ENCODE measurements at regions not wholly inside any gene's neighbourhood (a gene's known extent, or its start where the extent isn't known, plus 50 kb on each side); places are given as distances from the start of the nearest gene placed in this dataset.
"Not testable (repeated sequence)": the region's sequence is repeated elsewhere in the genome, so short reads cannot be mapped to it uniquely, and the experiment has no call there.

- no peak for DNase-seq (ENCODE audit: low read depth in 2 of 2)
Observed at GRCh38 chr16:48004141-48004695, 151.6 kb downstream of the ABCC12 start.

GRCh38 chr16:48003206-48003907, 152.4 kb downstream of the ABCC12 start:
- no peak for DNase-seq (ENCODE audit: low read depth in 2 of 2)

GRCh38 chr16:48001324-48001895, 154.4 kb downstream of the ABCC12 start:
- no peak for DNase-seq (ENCODE audit: low read depth in 2 of 2)

- no peak for DNase-seq (ENCODE audit: low read depth in 2 of 2)
Observed at GRCh38 chr16:48000622-48001021, 155.2 kb downstream of the ABCC12 start.

DNA sequence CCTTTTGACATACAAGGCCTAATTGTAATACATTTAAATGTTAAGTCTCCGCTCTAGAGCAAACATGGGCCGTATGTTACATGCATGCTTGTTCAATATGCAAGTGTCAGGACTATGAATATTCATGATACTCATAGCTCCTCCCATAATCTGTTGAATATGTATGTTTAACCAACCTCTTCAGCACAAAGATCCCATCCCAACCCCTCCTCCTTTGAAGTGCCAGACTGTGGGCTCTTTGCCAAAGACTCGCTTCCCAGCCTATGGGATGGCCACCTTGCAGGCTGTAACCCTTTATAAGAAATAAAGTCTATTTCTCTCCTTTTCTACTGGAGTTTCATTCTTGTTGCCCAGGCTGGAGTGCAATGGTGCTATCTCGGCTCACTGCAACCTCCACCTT, 156.2 kb downstream of the ABCC12 start:
- no peak for DNase-seq (ENCODE audit: low read depth in 2 of 2)

DNA sequence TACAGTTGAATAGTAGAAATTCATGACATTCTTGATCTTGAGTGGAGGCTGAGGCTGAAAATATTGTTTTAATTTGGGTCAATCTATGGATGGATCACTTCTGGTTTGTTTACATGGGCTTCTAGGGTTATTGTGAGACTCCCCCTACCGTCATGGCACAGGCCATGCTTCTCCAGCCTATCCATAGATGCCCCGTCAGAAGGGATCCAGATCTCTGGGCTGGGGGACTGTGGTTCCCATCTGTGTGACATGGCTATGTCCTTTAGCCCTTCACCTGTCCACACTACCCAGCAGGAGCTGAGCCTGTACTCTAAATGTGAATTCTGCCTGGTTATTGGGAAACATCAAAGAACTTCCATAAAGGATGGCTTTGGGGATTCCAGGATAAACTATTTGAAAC, 160.4 kb downstream of the ABCC12 start:
- DNase-seq (ENCODE audit: low read depth in 2 of 2) = no peak

- DNase-seq (ENCODE audit: low read depth in 2 of 2) = no peak
Observed at GRCh38 chr16:47991491-47991890, 164.3 kb downstream of the ABCC12 start.

- DNase-seq (ENCODE audit: low read depth in 2 of 2) = no peak
Observed at GRCh38 chr16:47990676-47991075, 165.1 kb downstream of the ABCC12 start.

DNA sequence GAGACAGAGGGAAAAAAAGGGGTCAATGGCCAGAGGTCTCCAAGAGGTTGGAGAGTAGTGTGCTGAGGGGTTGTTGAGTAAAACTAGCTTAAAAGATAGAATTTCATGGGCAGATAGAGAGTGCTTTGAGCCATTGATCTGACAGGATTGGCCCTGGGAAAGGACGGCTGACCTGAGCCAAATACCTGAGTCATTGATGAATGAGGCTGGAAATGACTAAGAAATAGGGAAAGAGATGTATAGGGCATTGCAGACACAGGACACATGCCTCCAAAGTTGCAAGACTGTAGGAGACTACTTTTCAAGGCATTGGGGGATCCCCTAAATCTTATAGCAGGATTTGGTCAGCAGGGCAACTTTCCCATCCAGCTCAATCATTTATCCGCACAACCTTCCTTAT, 168.7 kb downstream of the ABCC12 start:
- no peak for DNase-seq (ENCODE audit: low read depth in 2 of 2)

- DNase-seq (ENCODE audit: low read depth in 2 of 2) = no peak
Observed at GRCh38 chr16:47986031-47986430, 169.8 kb downstream of the ABCC12 start.

- DNase-seq (ENCODE audit: low read depth in 2 of 2) = no peak
Observed at GRCh38 chr16:47984669-47985068, 171.1 kb downstream of the ABCC12 start.

DNA sequence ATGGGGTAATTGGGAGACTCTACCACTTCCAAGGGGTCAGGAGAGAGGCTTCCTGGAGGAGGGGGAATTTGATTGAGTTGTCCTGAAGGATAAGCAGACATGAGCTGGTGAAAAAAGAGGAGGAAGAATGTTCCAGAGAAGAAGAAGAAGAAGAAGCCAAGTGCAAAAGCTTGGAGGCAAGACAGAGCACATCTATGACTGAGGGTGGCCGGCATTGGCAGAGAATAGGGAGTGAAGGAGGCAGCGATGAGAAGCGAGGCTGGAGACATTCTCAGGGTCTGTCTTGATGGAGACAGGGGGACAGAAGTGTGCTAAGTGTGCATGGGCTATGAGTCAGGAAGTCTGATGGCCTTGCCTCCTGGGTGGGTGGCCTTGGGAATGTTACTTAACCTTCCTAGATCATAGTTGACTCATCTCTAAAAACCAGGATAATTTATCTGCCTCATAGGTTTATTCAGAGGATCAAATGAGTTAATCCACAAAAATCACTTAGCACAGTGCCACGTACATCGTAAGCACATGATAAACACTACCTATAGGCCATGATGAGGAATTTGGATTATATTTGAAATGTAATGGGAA, 171.7 kb downstream of the ABCC12 start:
- DNase-seq (ENCODE audit: low read depth in 2 of 2) = no peak

DNA sequence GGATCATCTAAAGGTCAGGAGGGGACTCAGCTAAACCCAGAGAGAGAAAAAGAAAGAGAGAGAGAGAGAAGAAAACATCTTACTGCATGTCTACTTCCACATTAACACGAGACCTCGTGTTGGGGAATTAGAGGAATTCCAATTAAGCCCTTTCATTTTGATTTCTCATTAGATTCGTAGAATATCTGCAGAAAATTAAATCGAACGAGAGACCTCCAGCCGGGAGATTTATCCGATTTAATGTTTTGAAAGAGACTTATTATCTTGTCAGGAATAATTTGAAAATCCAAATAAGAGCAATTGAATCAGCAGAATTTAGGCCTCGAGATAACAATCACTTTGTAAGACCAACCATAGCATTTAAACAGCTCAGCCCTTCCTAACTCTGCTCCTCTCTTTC, 175.6 kb downstream of the ABCC12 start:
- no peak for DNase-seq (ENCODE audit: low read depth in 2 of 2)

DNA sequence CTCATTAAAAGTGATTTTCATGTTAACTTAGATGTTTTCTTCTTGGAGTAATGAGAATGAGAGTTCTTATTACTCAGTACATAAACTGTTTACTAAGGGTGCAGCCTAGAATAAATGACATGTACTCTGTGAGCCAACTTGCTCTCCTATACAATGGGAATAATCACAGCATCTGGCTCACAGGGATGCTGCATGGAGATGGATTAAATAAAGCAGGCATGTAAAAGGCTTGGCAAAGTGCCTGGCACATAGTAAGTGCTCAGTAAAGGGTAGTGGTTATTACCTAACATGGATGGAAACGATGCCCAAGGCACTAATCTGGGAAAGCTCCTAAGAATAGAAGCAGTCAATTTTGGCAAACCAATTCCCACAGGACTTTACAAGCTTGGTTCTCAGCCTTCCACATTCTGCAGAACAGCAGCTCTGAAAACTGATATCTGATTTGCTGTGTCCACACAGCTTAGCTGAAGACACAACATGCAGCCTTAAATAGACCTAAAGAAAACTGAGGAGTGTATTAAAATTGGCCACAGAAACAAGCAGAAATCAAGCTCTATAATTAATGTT, 176.1 kb downstream of the ABCC12 start:
- no peak for DNase-seq (ENCODE audit: low read depth in 2 of 2)

DNA sequence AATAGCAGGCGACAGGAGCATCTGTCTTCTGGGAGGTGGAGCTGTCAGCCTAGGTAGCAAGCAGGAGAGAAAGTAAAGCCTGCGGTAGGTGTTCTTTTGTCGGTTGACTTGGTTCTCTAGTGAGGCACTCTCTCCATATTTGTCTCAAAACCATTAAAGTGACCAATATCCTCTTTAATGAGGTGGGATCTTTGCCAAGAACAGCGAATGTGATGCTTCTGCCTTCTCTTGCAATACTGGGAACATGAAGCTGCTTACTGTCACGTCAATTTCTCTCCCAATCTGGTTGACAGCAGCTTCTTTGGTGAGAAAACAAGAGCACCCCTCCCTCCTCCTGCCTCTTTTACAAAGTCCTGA, 176.7 kb downstream of the ABCC12 start:
- no peak for DNase-seq (ENCODE audit: low read depth in 2 of 2)

DNA sequence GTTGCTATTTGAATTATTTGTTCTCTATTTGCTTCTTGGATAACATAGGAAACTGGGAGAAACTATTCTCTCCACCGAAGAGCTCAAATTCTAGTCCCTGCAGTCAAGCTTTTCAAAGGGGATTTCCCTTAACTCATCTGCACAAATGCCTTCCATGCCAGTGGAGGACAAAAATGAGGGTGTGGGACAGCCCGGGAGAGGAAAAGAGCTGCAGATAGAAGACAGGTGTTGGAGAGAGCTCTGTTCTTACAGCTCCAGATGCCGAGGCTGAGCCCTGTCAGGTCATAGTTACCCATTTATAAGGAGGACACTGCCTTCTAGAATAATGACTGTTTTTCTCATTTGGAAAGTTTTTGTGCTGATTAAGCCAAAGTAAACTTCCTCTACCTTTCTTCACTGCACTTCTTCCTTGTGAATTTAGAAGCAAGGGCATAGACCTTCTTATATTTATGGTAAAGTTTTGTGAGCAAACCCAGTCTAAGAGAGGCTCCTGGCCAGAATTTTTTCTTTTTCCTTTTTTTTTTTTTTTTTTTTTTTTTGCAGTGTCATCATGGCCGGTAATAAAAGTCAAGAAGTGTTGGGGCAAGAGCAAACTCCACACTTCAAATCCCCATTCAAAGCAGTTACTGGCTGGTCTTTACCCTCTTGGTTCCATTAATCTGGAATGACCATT, 177.2 kb downstream of the ABCC12 start:
- no peak for DNase-seq (ENCODE audit: low read depth in 2 of 2)

DNA sequence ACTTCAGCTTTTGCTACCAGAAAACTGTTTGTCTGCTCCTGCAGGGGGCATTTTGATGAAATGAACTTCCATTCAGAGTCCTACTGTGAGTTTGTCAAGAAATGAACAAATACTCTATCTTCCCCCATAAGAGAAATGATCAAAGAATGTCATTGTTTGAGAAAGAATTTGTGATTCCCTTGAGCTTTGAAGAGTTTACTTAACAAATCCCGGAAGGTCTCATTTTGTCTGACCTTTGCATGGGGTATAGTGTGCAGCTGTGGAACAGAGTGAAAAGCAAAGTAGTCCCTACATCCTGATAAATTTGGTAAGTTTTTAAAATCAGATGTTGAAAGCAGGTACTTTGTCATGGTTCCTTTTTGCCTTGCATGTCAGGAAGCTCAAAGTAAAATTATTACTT, 178.0 kb downstream of the ABCC12 start:
- no peak for DNase-seq (ENCODE audit: low read depth in 2 of 2)

DNA sequence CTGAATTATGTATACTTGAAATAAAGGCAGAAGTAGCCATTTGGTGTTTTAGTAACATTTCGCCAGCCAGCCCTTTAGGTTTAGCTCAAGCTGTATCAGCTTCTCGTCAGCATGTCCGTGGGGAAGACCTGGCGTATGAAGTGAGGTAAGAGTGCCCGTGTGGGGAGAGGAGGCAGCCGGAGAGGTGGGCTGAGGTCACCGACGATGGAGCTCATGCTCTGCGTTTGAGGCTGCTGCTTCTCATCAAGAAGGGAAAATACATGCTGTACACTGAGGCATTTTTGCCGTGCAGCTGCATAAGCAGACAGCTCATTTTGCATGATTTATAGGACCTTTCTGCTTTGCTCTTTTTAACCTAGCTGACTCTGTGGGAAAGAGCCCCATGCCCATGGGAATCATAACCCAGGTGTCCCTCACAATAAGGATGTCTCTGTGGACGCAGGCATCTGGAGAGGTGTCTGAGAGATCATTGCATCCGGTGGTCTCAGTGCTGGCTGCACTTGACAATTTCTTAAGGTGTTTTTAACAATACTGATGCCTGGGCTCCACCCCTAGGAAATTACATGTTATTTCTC, 179.1 kb downstream of the ABCC12 start:
- no peak for DNase-seq (ENCODE audit: low read depth in 2 of 2)

GRCh38 chr16:47974971-47975370, 180.8 kb downstream of the ABCC12 start:
- DNase-seq (ENCODE audit: low read depth in 2 of 2) = not testable (repeated sequence)

GRCh38 chr16:47973552-47973951, 182.2 kb downstream of the ABCC12 start:
- no peak for DNase-seq (ENCODE audit: low read depth in 2 of 2)

GRCh38 chr16:47972246-47972985, 183.4 kb downstream of the ABCC12 start:
- no peak for DNase-seq (ENCODE audit: low read depth in 2 of 2)

All from stimulated activated CD4-positive, alpha-beta T cell treated with anti-CD3 and anti-CD28 coated beads, Interleukin-12 subunit alpha, Interleukin-12 subunit beta, amount 100 ng/mL, for 24 hours (primary cell).